COLO668 (cell line): ENCODE measurements at regions not wholly inside any gene's neighbourhood (a gene's known extent, or its start where the extent isn't known, plus 50 kb on each side); places are given as distances from the start of the nearest gene placed in this dataset.

Source experiments
- DNase-seq: peaks from one replicate; lab custom pipeline; 2025; ENCODE audit not compliant: unreplicated experiment; lab: John Stamatoyannopoulos, UW

DNA sequence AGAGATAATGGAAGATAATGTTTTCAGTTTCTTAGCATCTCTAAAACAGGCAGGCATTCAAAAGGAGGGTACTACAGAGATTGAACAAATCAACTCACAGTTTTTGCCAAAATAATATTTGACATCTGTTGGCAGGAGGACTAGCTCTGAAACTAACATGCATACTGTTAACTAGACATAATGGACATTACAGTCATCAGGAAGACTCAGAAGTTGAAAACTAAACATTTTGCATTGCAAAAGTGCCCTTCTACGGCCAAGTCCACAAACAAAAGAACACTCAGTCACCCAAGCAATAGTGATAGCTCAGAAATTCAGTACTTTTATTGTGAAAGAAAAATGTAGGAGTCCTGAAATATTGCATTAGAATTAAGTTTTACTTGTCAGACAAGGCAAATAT is 399.0 kb downstream of the HGF start:
- DNase-seq, result no peak

DNA sequence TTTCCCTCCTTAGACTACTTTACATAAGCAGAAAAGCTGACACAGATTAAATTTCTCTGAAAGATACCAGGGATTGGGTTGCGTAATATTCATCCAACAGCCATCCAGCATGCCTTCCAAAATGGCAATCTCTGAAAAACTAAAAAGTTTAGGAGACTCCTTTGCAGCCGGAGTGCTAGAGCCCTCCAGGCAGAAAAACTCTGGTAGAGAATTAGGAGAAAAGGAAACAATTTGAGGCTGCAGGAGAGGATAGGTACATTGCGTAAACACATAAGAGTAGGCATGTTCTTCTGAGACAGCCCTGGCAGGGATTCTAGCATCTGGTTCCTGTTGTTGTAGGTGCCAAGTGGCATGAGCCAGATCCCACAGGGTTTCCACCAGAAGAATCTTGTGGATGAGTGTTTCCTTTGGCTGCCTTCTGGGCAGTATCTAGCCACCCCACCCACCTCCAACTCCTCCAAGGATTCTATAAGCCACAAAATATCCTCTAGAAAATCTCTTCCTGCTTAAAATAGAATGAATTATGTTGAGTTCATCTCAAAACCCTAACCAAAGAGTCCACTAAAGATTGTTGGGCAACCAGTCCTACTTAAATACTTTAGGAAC is 402.4 kb downstream of the HGF start:
- no peak for DNase-seq

DNA sequence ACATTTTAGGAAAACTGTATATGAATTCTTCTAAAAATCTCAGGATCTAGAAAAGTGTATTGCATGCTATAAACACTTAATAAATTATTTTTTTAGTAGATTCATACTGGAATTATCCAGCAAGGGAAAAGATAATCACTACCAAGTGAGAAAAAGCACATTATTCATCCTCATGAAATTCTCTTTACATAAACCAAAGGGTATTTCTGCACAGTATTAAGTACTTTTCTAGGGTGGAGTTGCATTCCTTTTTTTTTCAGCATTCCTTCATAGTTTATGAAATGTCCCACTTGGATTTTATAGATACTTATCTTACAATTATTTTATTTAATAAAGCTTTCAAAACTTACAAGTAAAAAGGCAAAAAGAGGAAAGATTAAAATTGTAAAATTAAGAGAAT is 403.3 kb downstream of the HGF start:
- no peak for DNase-seq

DNA sequence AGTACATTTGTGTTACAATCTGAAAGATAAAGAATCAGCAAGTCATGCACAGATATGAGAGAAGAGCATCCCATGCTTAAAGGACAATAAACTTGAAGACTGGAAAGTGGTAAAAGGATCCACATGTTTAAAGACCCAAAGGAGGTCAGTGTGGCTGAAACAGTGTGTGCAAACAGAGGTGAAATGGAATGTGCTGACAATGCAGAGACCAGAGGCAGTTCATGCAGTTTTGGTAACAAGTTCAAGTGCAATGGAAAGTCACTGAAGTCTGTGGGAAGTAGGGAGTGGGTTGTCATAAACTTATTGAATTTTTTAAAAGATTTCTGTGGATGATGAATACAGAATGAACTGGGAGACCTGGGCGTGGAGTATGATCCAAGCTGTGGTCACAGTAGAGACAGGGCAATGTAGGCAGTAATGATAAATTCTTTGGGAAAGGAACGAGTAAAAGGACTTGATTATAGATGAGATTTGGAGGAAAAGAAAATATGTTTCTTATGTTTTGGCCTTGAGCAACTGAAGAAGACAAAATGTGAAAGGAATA is 408.0 kb downstream of the HGF start:
- no peak for DNase-seq

DNA sequence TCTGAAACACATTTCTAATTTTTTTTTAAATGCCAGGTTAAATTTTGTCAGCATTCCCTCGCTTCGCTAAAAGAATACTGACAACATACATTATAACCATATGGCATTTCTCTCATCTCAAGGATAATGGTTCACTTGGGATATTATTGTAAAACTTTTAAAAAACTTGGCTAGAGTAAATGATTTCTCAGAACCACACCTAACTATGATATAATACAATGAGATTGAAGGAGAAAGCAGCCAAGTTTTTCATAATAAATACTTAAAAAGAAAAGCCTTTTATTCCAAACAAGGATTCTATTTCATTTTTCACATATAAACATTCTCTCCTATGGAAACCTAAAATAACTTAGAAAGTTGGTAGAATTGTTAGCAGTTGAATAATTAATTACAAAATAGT is 413.9 kb downstream of the HGF start:
- no peak for DNase-seq

DNA sequence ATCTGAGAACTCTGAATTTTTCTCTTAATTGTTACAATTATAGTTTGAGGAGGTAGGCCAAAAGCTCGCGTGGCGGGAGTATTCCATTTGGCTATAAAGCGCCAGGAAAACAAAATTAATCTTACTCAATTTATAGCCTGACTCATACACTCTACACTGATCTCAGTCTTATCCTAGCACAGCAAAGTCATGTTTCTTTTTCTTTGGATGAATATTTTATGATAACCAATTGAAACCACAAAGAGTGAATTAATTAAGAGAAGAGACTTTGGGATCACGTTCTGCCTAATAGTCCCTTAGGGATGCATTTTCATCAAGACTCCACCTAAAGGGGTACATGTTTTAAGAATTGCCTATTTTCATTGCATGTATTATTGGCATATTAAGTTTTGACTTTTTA is 420.8 kb downstream of the HGF start:
- no peak for DNase-seq

DNA sequence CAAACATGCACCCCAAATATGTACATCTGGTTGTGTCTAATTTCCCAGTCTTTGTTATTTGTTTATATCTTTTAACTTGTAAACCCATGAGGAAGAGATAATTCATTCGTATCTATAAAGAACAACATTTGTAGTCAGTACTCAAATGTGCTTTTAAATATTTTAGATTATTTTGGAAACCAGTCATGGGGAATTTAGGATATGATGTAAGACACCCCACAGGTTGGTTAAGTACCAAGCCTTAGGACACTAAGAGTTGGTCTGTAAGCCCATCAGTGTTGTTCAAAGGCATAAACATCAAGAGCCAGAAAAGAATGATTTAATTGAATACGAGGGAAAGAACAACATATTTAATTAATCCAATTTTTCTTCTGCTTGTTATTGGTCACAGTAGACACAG is 421.1 kb upstream of the SEMA3C start:
- DNase-seq, result no peak

DNA sequence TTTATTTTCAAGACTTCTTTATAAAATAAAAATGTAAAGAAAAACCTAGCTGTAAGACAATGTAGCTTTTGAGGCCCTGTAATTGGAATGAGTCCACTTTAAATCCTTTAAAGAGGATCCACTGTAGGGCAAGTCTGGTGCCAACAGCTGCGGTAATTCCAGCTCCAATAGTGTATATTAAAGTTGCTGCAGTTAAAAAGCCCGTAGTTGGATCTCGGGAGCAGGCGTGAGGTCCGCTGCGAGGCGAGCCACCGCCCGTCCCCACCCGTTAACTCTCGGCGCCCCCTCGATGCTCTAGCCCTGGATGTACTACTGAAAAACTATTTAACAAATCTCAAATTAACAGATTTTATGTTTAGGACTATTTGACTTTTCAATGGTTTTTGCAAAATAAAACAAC is 414.7 kb upstream of the SEMA3C start:
- no peak for DNase-seq

DNA sequence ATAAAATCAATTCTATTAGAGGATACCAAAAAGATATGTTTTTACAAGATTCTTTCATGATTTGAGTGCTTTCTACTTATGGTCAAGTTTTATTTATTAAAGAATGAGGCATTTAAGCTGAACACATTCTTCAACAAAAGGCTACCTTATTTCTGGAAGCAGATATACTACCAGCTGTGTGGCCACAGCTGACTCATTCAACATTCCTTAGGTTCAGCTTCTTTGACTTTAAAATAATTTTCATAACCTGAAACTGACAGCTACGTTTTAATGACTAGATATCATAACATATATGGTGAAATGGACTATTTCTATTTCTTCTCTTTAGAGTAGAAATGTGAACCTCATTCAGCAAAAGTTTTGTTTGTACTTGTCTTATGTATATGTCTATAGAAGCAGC is 414.2 kb upstream of the SEMA3C start:
- no peak for DNase-seq

DNA sequence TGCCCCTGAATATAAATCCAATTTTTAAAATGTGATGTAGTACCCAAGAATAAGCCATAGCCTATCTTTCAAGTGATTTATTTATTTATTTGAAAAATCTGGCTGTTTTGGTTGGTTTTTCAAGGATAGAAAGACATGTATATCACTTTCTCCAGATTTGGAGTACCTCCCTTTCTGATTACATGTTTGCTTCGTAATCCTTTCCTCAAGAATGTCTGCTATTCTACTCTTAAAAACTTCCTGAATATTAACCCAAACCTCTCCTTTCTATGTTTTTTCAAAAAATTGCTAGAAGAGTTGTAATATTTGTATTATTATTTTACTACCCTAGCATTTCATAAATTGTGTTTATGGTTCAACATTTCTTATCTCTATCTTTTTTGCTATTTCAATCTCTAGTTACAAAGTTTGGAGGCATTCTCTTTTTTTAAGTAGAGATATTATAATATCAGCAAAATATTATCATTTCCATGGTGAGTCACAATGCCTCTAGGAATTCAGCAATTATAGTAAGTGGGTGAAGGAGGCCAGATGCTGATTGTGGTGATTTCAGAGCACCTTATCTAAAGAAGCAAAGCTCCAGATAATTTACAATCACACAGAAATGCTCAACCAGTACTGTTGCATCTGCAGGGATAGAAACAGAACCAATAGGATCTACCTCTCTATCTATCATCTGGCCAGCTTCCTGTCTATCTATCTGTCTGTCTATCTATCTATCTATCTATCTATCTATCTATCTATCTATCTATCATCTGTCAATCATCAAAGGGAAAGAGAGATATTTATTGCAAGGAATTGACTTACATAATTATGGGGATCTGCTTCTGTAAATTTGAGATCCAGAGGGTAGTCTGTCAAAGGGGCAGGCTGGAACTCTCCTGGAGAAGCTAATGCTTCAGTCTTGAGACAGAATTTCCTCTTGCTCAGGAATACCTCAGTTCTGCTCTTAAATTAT is 412.5 kb upstream of the SEMA3C start:
- no peak for DNase-seq

DNA sequence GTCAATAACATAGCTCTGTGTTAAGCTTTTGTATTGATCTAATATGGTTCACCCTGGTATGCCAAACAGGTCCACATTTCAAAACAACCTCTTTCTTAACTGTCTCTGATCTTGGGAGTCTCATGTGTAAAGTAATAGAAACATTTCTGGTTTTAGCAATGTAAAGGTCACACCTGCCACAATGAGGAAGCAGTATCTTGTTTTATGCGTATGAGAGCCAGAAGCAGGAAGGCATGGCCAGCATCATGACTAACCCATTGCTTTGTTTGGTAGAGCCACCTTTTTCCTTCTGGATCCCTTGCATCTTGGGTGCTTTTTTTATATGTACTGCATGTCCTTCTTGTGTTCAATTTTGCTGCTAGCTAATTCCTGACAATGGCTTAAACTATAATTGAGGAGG is 411.3 kb upstream of the SEMA3C start:
- no peak for DNase-seq

DNA sequence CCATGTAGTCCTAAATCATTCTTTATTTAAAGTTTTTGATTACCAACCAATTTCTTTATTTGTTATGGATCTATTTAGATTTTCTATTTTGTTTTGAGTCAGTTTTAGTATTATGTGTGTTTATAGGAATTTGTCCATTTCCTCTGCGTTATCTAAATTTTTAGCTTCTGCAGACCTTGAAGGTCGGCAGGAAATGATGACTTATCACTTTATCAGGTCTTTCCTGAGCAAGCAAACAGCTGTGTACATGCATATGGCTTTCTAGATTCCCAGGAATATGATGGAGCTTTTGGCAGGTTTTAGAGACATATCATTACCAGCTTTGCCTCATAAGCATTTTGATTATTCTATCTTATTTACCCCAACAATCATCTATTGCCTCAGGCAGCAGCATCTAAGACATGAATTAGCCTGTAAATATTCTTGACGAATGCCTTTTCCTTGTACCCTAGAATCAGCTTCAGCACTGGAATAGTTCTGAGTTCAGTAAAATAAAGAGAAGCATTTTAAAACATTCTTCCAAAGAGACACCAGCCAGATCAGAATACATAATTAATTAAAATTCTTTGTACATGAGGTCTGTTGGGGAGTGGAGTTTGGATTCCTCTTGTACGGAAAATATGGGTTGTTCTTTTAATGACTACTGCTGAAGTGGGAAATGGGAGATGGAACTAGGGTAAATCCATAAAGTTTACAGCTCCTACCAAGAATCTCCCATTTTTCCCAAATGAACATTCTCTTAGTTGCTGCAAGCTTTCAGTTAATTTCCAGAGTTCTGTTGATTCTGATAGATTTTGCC is 408.8 kb upstream of the SEMA3C start:
- DNase-seq, result no peak

DNA sequence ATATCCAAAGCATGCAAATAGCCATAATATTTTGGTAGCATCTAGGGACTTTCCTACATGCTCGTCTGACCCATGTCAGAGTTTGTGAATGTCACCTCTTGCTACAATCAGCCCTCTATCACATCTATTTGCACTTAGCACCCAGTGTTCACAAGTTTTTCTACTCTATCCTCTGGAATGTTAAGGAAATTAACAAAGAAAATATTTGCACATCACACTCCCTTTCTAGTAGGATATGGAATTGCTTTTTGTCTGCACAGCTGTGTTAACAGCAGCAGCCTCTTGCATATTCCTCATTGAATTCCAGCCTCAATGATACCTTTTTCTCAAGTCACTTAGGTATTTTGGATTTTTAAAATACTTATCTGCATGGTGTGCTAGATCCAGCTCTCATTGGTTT is 403.1 kb upstream of the SEMA3C start:
- no peak for DNase-seq

DNA sequence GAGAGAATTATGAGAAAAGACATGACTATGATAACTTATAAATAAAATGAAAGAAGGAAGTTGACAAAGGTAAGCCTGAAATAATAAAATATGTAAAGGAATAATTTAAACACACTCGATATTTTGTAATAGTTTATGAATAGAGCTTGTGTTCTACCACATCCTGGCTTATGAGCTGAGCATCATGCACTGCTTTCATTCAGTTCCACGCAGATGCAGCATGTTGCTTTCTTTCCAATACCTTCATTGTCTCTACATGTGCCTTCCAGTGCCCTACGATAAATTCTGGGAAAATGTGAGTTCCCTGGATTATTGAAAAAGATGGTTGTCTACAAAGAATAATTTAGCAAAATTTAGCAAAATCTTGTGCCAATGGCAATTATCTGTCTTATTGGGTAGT is 398.9 kb upstream of the SEMA3C start:
- no peak for DNase-seq

DNA sequence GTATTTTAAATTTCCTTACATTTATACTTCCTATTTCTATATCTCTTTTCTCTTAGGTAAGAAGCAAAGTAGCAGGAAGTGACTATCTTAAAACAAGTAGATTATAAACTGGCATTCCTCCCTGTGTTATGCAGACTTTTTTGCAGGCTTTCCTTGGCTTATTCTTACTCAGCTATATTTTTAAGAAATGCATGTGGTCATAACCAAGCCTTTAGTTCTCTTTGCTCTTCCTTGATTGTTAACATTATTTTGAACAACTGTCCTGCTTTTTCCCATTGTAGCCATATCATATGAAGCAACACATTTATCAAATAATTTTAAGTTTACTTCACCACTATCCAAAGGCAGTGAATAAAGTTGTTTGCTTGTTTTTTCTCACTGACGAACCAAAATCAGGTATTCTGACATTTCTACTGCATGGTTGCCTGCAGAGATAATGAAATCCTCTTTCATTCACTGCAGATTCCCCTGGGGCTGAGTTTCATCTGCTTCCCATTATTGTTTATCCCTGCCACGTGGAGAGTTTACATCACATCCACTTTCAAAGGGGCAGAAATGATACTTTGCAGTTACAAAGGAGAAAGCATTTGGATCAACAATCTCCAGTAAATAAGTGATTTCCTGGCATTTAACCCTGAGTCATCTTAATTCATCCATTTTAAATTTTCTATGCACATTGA is 389.9 kb upstream of the SEMA3C start:
- DNase-seq, result no peak

DNA sequence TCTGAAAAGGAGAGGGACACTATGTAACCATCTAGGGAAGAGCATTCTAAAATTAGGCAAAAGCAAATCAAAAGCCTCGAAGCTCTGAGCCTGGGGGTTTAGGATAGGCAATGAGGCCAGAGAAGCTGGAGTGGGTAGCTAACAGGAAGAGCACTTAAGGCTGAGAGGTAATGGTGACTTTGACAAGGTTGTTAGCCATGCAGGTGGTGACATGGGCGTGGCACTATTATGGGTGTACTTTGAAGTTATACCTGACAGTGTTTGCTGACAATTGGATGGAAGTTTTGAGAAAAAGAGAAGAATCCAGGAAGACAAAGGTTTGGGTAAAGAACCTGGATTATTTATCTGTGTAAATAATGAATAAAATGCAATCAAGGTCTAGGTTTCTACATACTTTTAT is 383.0 kb upstream of the SEMA3C start:
- DNase-seq, result no peak

DNA sequence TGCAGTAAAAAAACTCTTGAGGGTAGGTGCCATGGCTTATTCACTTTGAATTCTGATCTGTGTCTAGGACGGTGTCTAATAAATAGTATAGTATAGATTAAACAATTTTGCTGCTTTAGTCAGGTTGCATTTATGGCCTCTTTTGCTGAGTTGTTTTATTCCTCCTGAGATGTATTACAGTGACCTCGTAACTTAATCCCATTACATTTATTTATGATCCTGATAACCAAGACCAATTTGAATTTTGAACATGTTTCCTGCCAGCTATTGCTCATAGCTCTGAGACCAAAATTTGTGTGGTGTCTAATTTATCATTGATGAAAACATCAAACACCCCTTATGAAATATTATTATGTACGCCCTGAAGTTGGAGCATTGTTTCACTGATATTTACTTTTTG is 381.9 kb upstream of the SEMA3C start:
- DNase-seq, result no peak

DNA sequence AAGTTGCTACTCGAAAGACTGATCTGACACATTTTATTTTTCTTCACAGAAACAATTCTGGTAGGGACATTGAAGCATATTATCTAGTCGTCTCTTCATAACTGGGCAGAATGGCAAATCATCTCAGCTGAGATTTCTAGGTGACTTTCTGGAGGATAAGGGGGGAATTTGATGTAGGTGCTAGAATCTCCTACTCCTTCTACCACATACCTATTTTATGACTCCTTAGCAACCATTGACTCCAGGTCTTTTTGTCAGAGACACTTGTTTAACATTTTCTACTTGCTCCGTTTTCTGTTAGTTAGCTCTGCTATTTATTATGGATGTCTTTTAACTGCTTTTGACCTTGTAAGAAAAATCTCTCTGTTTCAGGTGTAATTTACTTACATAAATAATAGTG is 380.9 kb upstream of the SEMA3C start:
- no peak for DNase-seq

DNA sequence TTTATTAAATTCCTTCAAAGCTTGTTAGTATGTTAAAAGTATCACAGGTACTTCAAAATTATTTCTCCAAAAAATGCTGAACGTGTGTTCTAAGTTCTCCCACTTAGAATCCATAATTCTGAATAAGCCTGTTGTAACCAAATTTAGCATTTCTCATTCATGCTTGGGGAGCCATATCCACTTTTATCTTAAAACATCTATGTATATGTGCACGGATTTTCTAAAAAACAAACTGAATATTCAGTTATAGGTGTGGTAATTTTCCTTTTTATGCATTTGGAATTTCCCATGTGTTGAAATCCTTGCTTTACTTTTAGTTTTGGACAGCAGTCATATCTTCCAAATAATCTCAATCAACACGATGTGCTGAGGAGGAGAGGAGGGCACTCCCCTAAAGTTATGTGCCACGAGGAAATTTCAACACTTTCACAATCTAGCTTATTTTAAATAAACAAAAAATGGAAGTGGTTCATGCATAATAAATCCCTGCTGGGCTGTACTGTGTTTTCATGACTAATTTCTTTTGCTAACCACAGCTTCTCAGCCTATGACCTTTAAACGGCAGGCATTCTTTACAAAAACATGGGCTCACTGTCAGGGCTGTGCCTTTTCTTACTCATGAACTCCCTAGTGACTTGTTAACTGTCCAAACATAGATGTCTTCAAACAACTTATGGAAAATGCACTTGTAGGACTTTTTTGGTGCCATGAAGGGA is 380.3 kb upstream of the SEMA3C start:
- no peak for DNase-seq

DNA sequence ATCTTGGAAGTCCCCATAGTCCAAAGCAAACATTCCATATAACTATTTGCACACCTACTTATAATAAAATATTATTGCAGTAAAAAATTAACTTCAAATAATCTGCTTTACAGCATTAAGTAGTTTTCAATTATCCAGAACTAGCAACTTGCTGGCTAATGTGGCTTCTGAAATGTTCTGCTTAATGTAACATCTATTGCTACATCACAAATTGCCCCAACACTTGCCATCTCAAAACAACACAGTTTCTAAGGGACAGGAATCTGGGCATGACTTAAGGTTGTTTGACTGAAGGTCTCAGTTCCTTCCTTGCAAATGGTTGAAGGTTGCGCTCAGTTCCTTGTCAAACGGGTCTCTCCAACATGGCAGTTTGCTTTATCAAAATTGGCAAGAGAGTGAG is 378.5 kb upstream of the SEMA3C start:
- DNase-seq, result no peak
